H9 (cell line): ENCODE measurements at regions not wholly inside any gene's neighbourhood (a gene's known extent, or its start where the extent isn't known, plus 50 kb on each side); places are given as distances from the start of the nearest gene placed in this dataset.

Experiments
- DNase-seq: peaks from one replicate; pipeline ENCODE4 v3.0.0-alpha.2; 2017
- H2AFZ ChIP-seq: one replicate; pipeline ENCODE4 v1.6.1; 2013; ENCODE audit warnings: mild to moderate bottlenecking, low read length, control low read depth, moderate library complexity
- H2AK5ac ChIP-seq: 2 replicates; pipeline ENCODE4 v1.6.1; 2013; ENCODE audit warnings: low read length, control low read depth, mixed read lengths; ENCODE audit not compliant: insufficient read length
- H2BK120ac ChIP-seq: one replicate; pipeline ENCODE4 v1.6.1; 2013; ENCODE audit warnings: low read depth, mild to moderate bottlenecking, low read length, control low read depth, inconsistent platforms; ENCODE audit not compliant: poor library complexity, severe bottlenecking
- H2BK12ac ChIP-seq: 2 replicates; pipeline ENCODE4 v1.6.1; 2013; ENCODE audit warnings: low read length, control low read depth, mixed read lengths, low read depth; ENCODE audit not compliant: insufficient read length
- H2BK15ac ChIP-seq: 2 replicates; pipeline ENCODE4 v1.6.1; 2013; ENCODE audit warnings: low read depth, low read length, control low read depth
- H2BK20ac ChIP-seq: one replicate; pipeline ENCODE4 v1.6.1; 2013; ENCODE audit warnings: low read depth, mild to moderate bottlenecking, low read length, control low read depth, inconsistent platforms; ENCODE audit not compliant: poor library complexity, severe bottlenecking
- H2BK5ac ChIP-seq: 2 replicates; pipeline ENCODE4 v1.6.1; 2013; ENCODE audit warnings: low read length, control low read depth, mixed read lengths; ENCODE audit not compliant: insufficient read length
- H3K14ac ChIP-seq: 2 replicates; pipeline ENCODE4 v1.6.1; 2013; ENCODE audit warnings: low read length, control low read depth; ENCODE audit not compliant: insufficient read depth
- H3K18ac ChIP-seq: 2 replicates; pipeline ENCODE4 v1.6.1; 2013; ENCODE audit warnings: low read depth, mild to moderate bottlenecking, mixed read lengths, low read length, control low read depth; ENCODE audit not compliant: insufficient read length
- H3K23ac ChIP-seq: 2 replicates; pipeline ENCODE4 v1.6.1; 2013; ENCODE audit warnings: low read length, control low read depth, mixed read lengths, low read depth; ENCODE audit not compliant: insufficient read length
- H3K23me2 ChIP-seq: 2 replicates; pipeline ENCODE4 v1.6.1; 2013; ENCODE audit warnings: low read depth, mild to moderate bottlenecking, mixed read lengths, low read length, control low read depth; ENCODE audit not compliant: insufficient read length, poor library complexity, severe bottlenecking
- H3K27ac ChIP-seq: 2 replicates; pipeline ENCODE4 v1.5.1; 2013; ENCODE audit warnings: low read length, control low read depth, mixed read lengths, low read depth; ENCODE audit not compliant: insufficient read length
- H3K27me3 ChIP-seq: 2 replicates; pipeline ENCODE4 v1.6.1; 2013; ENCODE audit warnings: low read length, control low read depth, inconsistent platforms; ENCODE audit not compliant: insufficient read depth
- H3K4ac ChIP-seq: 2 replicates; pipeline ENCODE4 v1.6.1; 2013; ENCODE audit warnings: low read depth, mild to moderate bottlenecking, control low read depth, inconsistent platforms, low read length, moderate library complexity
- H3K4me1 ChIP-seq: 2 replicates; pipeline ENCODE4 v1.6.1; 2013; ENCODE audit warnings: low read length, control low read depth, inconsistent platforms; ENCODE audit not compliant: insufficient read depth
- H3K4me2 ChIP-seq: 2 replicates; pipeline ENCODE4 v1.6.1; 2013; ENCODE audit warnings: low read length, control low read depth, mixed read lengths; ENCODE audit not compliant: insufficient read length, insufficient read depth
- H3K56ac ChIP-seq: 2 replicates; pipeline ENCODE4 v1.6.1; 2013; ENCODE audit warnings: low read depth, mild to moderate bottlenecking, mixed read lengths, low read length, control low read depth; ENCODE audit not compliant: insufficient read length
- H3K79me1 ChIP-seq: 2 replicates; pipeline ENCODE4 v1.6.1; 2013; ENCODE audit warnings: low read depth, mild to moderate bottlenecking, moderate library complexity, low read length, control low read depth, inconsistent platforms; ENCODE audit not compliant: insufficient read depth, poor library complexity, severe bottlenecking
- H3K79me2 ChIP-seq: 2 replicates; pipeline ENCODE4 v1.6.1; 2013; ENCODE audit warnings: low read length, control low read depth, inconsistent platforms; ENCODE audit not compliant: insufficient read depth
- H3K9ac ChIP-seq: 2 replicates; pipeline ENCODE4 v1.6.1; 2013; ENCODE audit warnings: low read length, control low read depth, mixed read lengths; ENCODE audit not compliant: insufficient read length; ENCODE audit errors: extremely low read depth
- H3K9me3 ChIP-seq: one replicate; pipeline ENCODE4 v1.6.1; 2013; ENCODE audit warnings: low read depth, low read length, inconsistent platforms; ENCODE audit not compliant: control insufficient read depth
- H3T11ph ChIP-seq: one replicate; pipeline ENCODE4 v1.6.1; 2013; ENCODE audit warnings: mild to moderate bottlenecking, low read length, control low read depth, inconsistent platforms
- H4K20me1 ChIP-seq: one replicate; pipeline ENCODE4 v1.6.1; 2013; ENCODE audit not compliant: control insufficient read depth, insufficient read length, insufficient read depth
- H4K5ac ChIP-seq: 2 replicates; pipeline ENCODE4 v1.6.1; 2013; ENCODE audit warnings: low read depth, mild to moderate bottlenecking, mixed read lengths, low read length, control low read depth; ENCODE audit not compliant: insufficient read length
- H4K8ac ChIP-seq: replicated peaks from 2 replicates; pipeline ENCODE4 v1.6.1; 2013; ENCODE audit warnings: low read length, control low read depth, mixed read lengths, low read depth; ENCODE audit not compliant: insufficient read length
- H4K91ac ChIP-seq: 2 replicates; pipeline ENCODE4 v1.6.1; 2013; ENCODE audit warnings: low read depth, mild to moderate bottlenecking, moderate library complexity, mixed read lengths, low read length, control low read depth; ENCODE audit not compliant: insufficient read length
- H3K27ac Mint-ChIP-seq, 3 experiments: 2 replicates in 2 of 3; 3 replicates in 1 of 3; pipeline ENCODE4 v1.8.0; 2020 to 2021; ENCODE audit warnings: mixed read lengths in 3 of 3, mild to moderate bottlenecking in 1 of 3, moderate library complexity in 1 of 3
- H3K27me3 Mint-ChIP-seq: 2 replicates; pipeline ENCODE4 v1.8.0; 2021; ENCODE audit warnings: low read depth, mild to moderate bottlenecking, moderate library complexity, mixed read lengths
- H3K36me3 Mint-ChIP-seq, 3 experiments: 2 replicates in 2 of 3; 3 replicates in 1 of 3; pipeline ENCODE4 v1.8.0; 2020 to 2021; ENCODE audit warnings: low read depth in 3 of 3, mixed read lengths in 3 of 3; ENCODE audit not compliant: insufficient read depth in 1 of 3
- H3K4me1 Mint-ChIP-seq, 2 experiments: 2 replicates each; pipeline ENCODE4 v1.8.0; 2020; ENCODE audit warnings: mixed read lengths in 2 of 2
- H3K4me3 Mint-ChIP-seq, 2 experiments: 2 replicates in 1 of 2; 3 replicates in 1 of 2; pipeline ENCODE4 v1.8.0; 2020 to 2021; ENCODE audit warnings: mild to moderate bottlenecking in 2 of 2, mixed read lengths in 2 of 2, moderate library complexity in 1 of 2
- H3K9me3 Mint-ChIP-seq, 2 experiments: 2 replicates in 1 of 2; 3 replicates in 1 of 2; pipeline ENCODE4 v1.8.0; 2020; ENCODE audit warnings: mild to moderate bottlenecking in 2 of 2, mixed read lengths in 2 of 2, moderate library complexity in 1 of 2
- CTCF ChIP-seq: fragments of 200-600 bp; sonication (generic); conservative IDR thresholded peaks from 3 replicates; pipeline ENCODE4 v1.8.0; 2021; ENCODE audit warnings: antibody characterized with exemption, mild to moderate bottlenecking
- WGBS: extraction: QIAGEN DNeasy Blood & Tissue Kit; methylation state at CpG from one replicate; pipeline ENCODE4 v1.1.7; 2013; ENCODE audit warnings: missing lambda C conversion rate, low lambda C conversion rate, mixed read lengths; ENCODE audit not compliant: insufficient read length; ENCODE audit errors: extremely low coverage; 5-methylcytosine and 5-hydroxymethylcytosine counted together

DNA sequence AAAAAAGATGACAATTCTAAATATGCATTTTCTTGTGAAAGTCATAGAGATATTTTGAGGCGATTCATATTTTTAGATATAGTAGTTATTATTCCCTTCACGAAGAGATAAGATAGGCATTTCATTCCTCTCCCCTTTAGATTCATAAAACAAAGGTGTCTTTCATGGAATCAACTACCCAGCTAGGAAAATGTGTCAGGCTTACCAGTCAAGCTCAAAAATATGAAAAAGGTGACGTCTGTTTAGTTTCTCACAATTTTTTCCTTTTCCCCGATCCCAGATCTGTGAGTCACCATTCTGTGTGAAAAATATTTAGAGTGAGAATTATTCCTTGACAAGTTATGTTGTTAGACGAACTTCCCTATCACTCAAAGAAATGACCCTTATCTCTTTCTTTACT lies 95.4 kb upstream of the FN1 start:
- no peaks in the 10 kb centered on the region for H3K79me2 ChIP-seq
- H4K5ac ChIP-seq: no peak overlapping the region
- WGBS: no CpG with 5 or more reads among the region's 5 CpGs
- H3T11ph ChIP-seq: no peak overlapping the region
- no peaks in the 10 kb centered on the region for H3K23me2 ChIP-seq
- no peaks in the 10 kb centered on the region for H3K79me1 ChIP-seq
- H3K14ac ChIP-seq: no peak overlapping the region
- no peak for TF ChIP-seq CTCF
- no peak overlapping the region for H3K27ac Mint-ChIP-seq
- H3K36me3 Mint-ChIP-seq: peaks cover 5 to 15% (median 13%) of the 10 kb centered on the region in 3 experiments
- no peak overlapping the region for H2BK5ac ChIP-seq
- H2BK12ac ChIP-seq: no peak overlapping the region
- no peak overlapping the region for H2BK15ac ChIP-seq
- no peaks in the 10 kb centered on the region for H4K20me1 ChIP-seq
- no peaks in the 10 kb centered on the region for H3K4me1 Mint-ChIP-seq
- H3K4ac ChIP-seq: no peak overlapping the region
- no peak overlapping the region for H3K27ac ChIP-seq
- H3K56ac ChIP-seq: no peak overlapping the region
- H3K27me3 Mint-ChIP-seq: no peaks in the 10 kb centered on the region
- no peak overlapping the region for H3K18ac ChIP-seq
- no peak overlapping the region for H3K9ac ChIP-seq
- no peak overlapping the region for H4K8ac ChIP-seq
- H3K9me3 Mint-ChIP-seq: peaks cover 16 to 22% of the 10 kb centered on the region in 2 experiments
- H3K4me1 ChIP-seq: no peaks in the 10 kb centered on the region
- H2BK120ac ChIP-seq: no peak overlapping the region
- no peak overlapping the region for H4K91ac ChIP-seq
- no peak overlapping the region for H3K4me3 Mint-ChIP-seq
- H3K9me3 ChIP-seq: no peaks in the 10 kb centered on the region
- H3K23ac ChIP-seq: no peak overlapping the region
- H3K27me3 ChIP-seq: no peaks in the 10 kb centered on the region
- no peak overlapping the region for H2BK20ac ChIP-seq
- H2AFZ ChIP-seq: no peak overlapping the region
- H2AK5ac ChIP-seq: no peak overlapping the region
- H3K4me2 ChIP-seq: no peak overlapping the region
- no peak for DNase-seq
